ENCODE measurements at regions not wholly inside any gene's neighbourhood (a gene's known extent, or its start where the extent isn't known, plus 50 kb on each side); places are given as distances from the start of the nearest gene placed in this dataset.

DNA sequence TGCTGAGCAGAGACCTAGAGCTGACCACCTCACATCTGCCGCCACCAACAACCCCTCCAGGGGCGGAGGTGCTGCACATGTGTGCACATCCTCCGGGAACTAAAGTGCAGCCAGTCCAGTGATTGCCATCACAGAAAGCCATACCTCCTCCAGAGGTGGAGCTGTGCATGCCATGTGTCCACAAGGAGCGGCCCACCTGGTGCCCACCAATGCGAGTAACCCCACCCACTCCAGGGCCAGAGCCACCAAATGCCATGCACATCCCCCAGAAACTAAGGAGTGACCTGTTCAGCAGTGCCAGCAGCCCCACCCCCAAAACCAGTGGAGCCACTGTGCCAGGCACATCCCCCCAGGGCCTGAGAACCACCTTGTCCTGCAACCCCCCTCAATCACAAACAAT, 557.9 kb downstream of the UQCRFS1 start:
- TF ChIP-seq, protein P1, sequence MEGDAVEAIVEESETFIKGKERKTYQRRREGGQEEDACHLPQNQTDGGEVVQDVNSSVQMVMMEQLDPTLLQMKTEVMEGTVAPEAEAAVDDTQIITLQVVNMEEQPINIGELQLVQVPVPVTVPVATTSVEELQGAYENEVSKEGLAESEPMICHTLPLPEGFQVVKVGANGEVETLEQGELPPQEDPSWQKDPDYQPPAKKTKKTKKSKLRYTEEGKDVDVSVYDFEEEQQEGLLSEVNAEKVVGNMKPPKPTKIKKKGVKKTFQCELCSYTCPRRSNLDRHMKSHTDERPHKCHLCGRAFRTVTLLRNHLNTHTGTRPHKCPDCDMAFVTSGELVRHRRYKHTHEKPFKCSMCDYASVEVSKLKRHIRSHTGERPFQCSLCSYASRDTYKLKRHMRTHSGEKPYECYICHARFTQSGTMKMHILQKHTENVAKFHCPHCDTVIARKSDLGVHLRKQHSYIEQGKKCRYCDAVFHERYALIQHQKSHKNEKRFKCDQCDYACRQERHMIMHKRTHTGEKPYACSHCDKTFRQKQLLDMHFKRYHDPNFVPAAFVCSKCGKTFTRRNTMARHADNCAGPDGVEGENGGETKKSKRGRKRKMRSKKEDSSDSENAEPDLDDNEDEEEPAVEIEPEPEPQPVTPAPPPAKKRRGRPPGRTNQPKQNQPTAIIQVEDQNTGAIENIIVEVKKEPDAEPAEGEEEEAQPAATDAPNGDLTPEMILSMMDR (conservative IDR thresholded peaks at IDR 0.05; ENCODE audit: low read depth, low read length), result no peak
- no peak for TF ChIP-seq EZH2 (IDR thresholded peaks at IDR 0.05; ENCODE audit: borderline replicate concordance, low read depth, low read length, poor library complexity, severe bottlenecking)
